H9 (cell line): ENCODE measurements at regions not wholly inside any gene's neighbourhood (a gene's known extent, or its start where the extent isn't known, plus 50 kb on each side); places are given as distances from the start of the nearest gene placed in this dataset.
A peak's percentile ranks its signal among the peaks of the same experiment; 100 is the strongest.

Experiments
- DNase-seq: peaks from one replicate; pipeline ENCODE4 v3.0.0-alpha.2; 2017
- H2AFZ ChIP-seq: one replicate; pipeline ENCODE4 v1.6.1; 2013; ENCODE audit warnings: mild to moderate bottlenecking, low read length, control low read depth, moderate library complexity
- H2AK5ac ChIP-seq: 2 replicates; pipeline ENCODE4 v1.6.1; 2013; ENCODE audit warnings: low read length, control low read depth, mixed read lengths; ENCODE audit not compliant: insufficient read length
- H2BK120ac ChIP-seq: one replicate; pipeline ENCODE4 v1.6.1; 2013; ENCODE audit warnings: low read depth, mild to moderate bottlenecking, low read length, control low read depth, inconsistent platforms; ENCODE audit not compliant: poor library complexity, severe bottlenecking
- H2BK12ac ChIP-seq: 2 replicates; pipeline ENCODE4 v1.6.1; 2013; ENCODE audit warnings: low read length, control low read depth, mixed read lengths, low read depth; ENCODE audit not compliant: insufficient read length
- H2BK15ac ChIP-seq: 2 replicates; pipeline ENCODE4 v1.6.1; 2013; ENCODE audit warnings: low read depth, low read length, control low read depth
- H2BK20ac ChIP-seq: one replicate; pipeline ENCODE4 v1.6.1; 2013; ENCODE audit warnings: low read depth, mild to moderate bottlenecking, low read length, control low read depth, inconsistent platforms; ENCODE audit not compliant: poor library complexity, severe bottlenecking
- H2BK5ac ChIP-seq: 2 replicates; pipeline ENCODE4 v1.6.1; 2013; ENCODE audit warnings: low read length, control low read depth, mixed read lengths; ENCODE audit not compliant: insufficient read length
- H3K14ac ChIP-seq: 2 replicates; pipeline ENCODE4 v1.6.1; 2013; ENCODE audit warnings: low read length, control low read depth; ENCODE audit not compliant: insufficient read depth
- H3K18ac ChIP-seq: 2 replicates; pipeline ENCODE4 v1.6.1; 2013; ENCODE audit warnings: low read depth, mild to moderate bottlenecking, mixed read lengths, low read length, control low read depth; ENCODE audit not compliant: insufficient read length
- H3K23ac ChIP-seq: 2 replicates; pipeline ENCODE4 v1.6.1; 2013; ENCODE audit warnings: low read length, control low read depth, mixed read lengths, low read depth; ENCODE audit not compliant: insufficient read length
- H3K23me2 ChIP-seq: 2 replicates; pipeline ENCODE4 v1.6.1; 2013; ENCODE audit warnings: low read depth, mild to moderate bottlenecking, mixed read lengths, low read length, control low read depth; ENCODE audit not compliant: insufficient read length, poor library complexity, severe bottlenecking
- H3K27ac ChIP-seq: 2 replicates; pipeline ENCODE4 v1.5.1; 2013; ENCODE audit warnings: low read length, control low read depth, mixed read lengths, low read depth; ENCODE audit not compliant: insufficient read length
- H3K27me3 ChIP-seq: 2 replicates; pipeline ENCODE4 v1.6.1; 2013; ENCODE audit warnings: low read length, control low read depth, inconsistent platforms; ENCODE audit not compliant: insufficient read depth
- H3K4ac ChIP-seq: 2 replicates; pipeline ENCODE4 v1.6.1; 2013; ENCODE audit warnings: low read depth, mild to moderate bottlenecking, control low read depth, inconsistent platforms, low read length, moderate library complexity
- H3K4me1 ChIP-seq: 2 replicates; pipeline ENCODE4 v1.6.1; 2013; ENCODE audit warnings: low read length, control low read depth, inconsistent platforms; ENCODE audit not compliant: insufficient read depth
- H3K4me2 ChIP-seq: 2 replicates; pipeline ENCODE4 v1.6.1; 2013; ENCODE audit warnings: low read length, control low read depth, mixed read lengths; ENCODE audit not compliant: insufficient read length, insufficient read depth
- H3K56ac ChIP-seq: 2 replicates; pipeline ENCODE4 v1.6.1; 2013; ENCODE audit warnings: low read depth, mild to moderate bottlenecking, mixed read lengths, low read length, control low read depth; ENCODE audit not compliant: insufficient read length
- H3K79me1 ChIP-seq: 2 replicates; pipeline ENCODE4 v1.6.1; 2013; ENCODE audit warnings: low read depth, mild to moderate bottlenecking, moderate library complexity, low read length, control low read depth, inconsistent platforms; ENCODE audit not compliant: insufficient read depth, poor library complexity, severe bottlenecking
- H3K79me2 ChIP-seq: 2 replicates; pipeline ENCODE4 v1.6.1; 2013; ENCODE audit warnings: low read length, control low read depth, inconsistent platforms; ENCODE audit not compliant: insufficient read depth
- H3K9ac ChIP-seq: 2 replicates; pipeline ENCODE4 v1.6.1; 2013; ENCODE audit warnings: low read length, control low read depth, mixed read lengths; ENCODE audit not compliant: insufficient read length; ENCODE audit errors: extremely low read depth
- H3K9me3 ChIP-seq: one replicate; pipeline ENCODE4 v1.6.1; 2013; ENCODE audit warnings: low read depth, low read length, inconsistent platforms; ENCODE audit not compliant: control insufficient read depth
- H3T11ph ChIP-seq: one replicate; pipeline ENCODE4 v1.6.1; 2013; ENCODE audit warnings: mild to moderate bottlenecking, low read length, control low read depth, inconsistent platforms
- H4K20me1 ChIP-seq: one replicate; pipeline ENCODE4 v1.6.1; 2013; ENCODE audit not compliant: control insufficient read depth, insufficient read length, insufficient read depth
- H4K5ac ChIP-seq: 2 replicates; pipeline ENCODE4 v1.6.1; 2013; ENCODE audit warnings: low read depth, mild to moderate bottlenecking, mixed read lengths, low read length, control low read depth; ENCODE audit not compliant: insufficient read length
- H4K8ac ChIP-seq: replicated peaks from 2 replicates; pipeline ENCODE4 v1.6.1; 2013; ENCODE audit warnings: low read length, control low read depth, mixed read lengths, low read depth; ENCODE audit not compliant: insufficient read length
- H4K91ac ChIP-seq: 2 replicates; pipeline ENCODE4 v1.6.1; 2013; ENCODE audit warnings: low read depth, mild to moderate bottlenecking, moderate library complexity, mixed read lengths, low read length, control low read depth; ENCODE audit not compliant: insufficient read length
- H3K27ac Mint-ChIP-seq, 3 experiments: 2 replicates in 2 of 3; 3 replicates in 1 of 3; pipeline ENCODE4 v1.8.0; 2020 to 2021; ENCODE audit warnings: mixed read lengths in 3 of 3, mild to moderate bottlenecking in 1 of 3, moderate library complexity in 1 of 3
- H3K27me3 Mint-ChIP-seq: 2 replicates; pipeline ENCODE4 v1.8.0; 2021; ENCODE audit warnings: low read depth, mild to moderate bottlenecking, moderate library complexity, mixed read lengths
- H3K36me3 Mint-ChIP-seq, 3 experiments: 2 replicates in 2 of 3; 3 replicates in 1 of 3; pipeline ENCODE4 v1.8.0; 2020 to 2021; ENCODE audit warnings: low read depth in 3 of 3, mixed read lengths in 3 of 3; ENCODE audit not compliant: insufficient read depth in 1 of 3
- H3K4me1 Mint-ChIP-seq, 2 experiments: 2 replicates each; pipeline ENCODE4 v1.8.0; 2020; ENCODE audit warnings: mixed read lengths in 2 of 2
- H3K4me3 Mint-ChIP-seq, 2 experiments: 2 replicates in 1 of 2; 3 replicates in 1 of 2; pipeline ENCODE4 v1.8.0; 2020 to 2021; ENCODE audit warnings: mild to moderate bottlenecking in 2 of 2, mixed read lengths in 2 of 2, moderate library complexity in 1 of 2
- H3K9me3 Mint-ChIP-seq, 2 experiments: 2 replicates in 1 of 2; 3 replicates in 1 of 2; pipeline ENCODE4 v1.8.0; 2020; ENCODE audit warnings: mild to moderate bottlenecking in 2 of 2, mixed read lengths in 2 of 2, moderate library complexity in 1 of 2
- WGBS: extraction: QIAGEN DNeasy Blood & Tissue Kit; methylation state at CpG from one replicate; pipeline ENCODE4 v1.1.7; 2013; ENCODE audit warnings: missing lambda C conversion rate, low lambda C conversion rate, mixed read lengths; ENCODE audit not compliant: insufficient read length; ENCODE audit errors: extremely low coverage; 5-methylcytosine and 5-hydroxymethylcytosine counted together
- TF ChIP-seq, protein P1 (sequence below): fragments of 200-600 bp; sonication (generic); conservative IDR thresholded peaks from 3 replicates; pipeline ENCODE4 v1.8.0; 2021; ENCODE audit warnings: antibody characterized with exemption, mild to moderate bottlenecking

DNA sequence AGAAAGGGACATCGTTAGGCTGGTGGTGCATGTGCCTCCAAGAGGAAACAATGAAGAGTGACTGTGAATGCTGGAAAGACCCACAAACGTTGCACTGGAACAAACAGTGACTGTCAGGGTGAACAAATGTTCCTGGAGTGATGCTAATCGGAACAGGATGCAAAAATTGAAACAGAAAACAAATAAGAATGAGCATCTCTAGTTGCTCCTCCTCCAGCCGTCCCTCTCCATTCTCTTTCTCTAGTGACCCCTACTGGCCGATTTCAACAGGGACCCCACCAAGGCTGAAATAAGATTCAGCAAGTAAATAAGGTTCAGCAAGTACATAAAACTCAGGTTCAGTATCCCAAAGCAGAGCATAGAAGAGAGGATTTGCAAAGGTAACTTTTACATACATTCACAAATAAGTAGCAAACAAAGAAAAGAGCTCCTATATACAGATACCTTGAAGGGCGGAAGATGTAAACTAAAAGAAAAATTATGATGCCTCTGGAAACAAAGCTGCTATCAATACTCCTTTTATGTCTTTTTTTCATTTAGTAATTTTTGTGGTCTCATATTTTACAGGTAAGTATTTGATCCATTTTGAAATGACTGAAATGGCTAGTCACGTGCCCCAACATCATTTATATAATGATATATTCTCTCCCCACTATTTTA is 836.1 kb upstream of the ADAMTS5 start:
- peak; percentile 57 for DNase-seq
- Histone ChIP-seq H3K9ac (no peak overlapping the region), H3T11ph (no peak overlapping the region), H2BK15ac (no peak overlapping the region), H3K27me3 (no peaks in the 10 kb centered on the region), H4K20me1 (no peaks in the 10 kb centered on the region), H4K8ac (no peak overlapping the region), H4K91ac (no peak overlapping the region), H4K5ac (no peak overlapping the region), H2BK12ac (no peak overlapping the region), H3K79me2 (no peaks in the 10 kb centered on the region), H3K4me1 (no peaks in the 10 kb centered on the region; the same call in 1 of the 2 replicates), H2BK5ac (no peak overlapping the region), H3K23ac (no peak overlapping the region), H2BK20ac (no peak overlapping the region), H3K4me2 (no peak overlapping the region), H2AFZ (no peak overlapping the region), H3K27ac (no peak overlapping the region), H2AK5ac (no peak overlapping the region), H3K14ac (no peak overlapping the region), H3K9me3 (no peaks in the 10 kb centered on the region), H3K23me2 (no peaks in the 10 kb centered on the region), H3K79me1 (no peaks in the 10 kb centered on the region), H3K4ac (no peak overlapping the region), H2BK120ac (no peak overlapping the region), H3K56ac (no peak overlapping the region), H3K18ac (no peak overlapping the region)
- WGBS, result no CpG with 5 or more reads among the region's 7 CpGs
- H3K4me3 Mint-ChIP-seq, result no peak overlapping the region
- no peaks in the 10 kb centered on the region for H3K27me3 Mint-ChIP-seq
- H3K36me3 Mint-ChIP-seq, result no peaks in the 10 kb centered on the region
- no peaks in the 10 kb centered on the region for H3K9me3 Mint-ChIP-seq
- H3K27ac Mint-ChIP-seq, result no peak overlapping the region
- TF ChIP-seq, protein P1, sequence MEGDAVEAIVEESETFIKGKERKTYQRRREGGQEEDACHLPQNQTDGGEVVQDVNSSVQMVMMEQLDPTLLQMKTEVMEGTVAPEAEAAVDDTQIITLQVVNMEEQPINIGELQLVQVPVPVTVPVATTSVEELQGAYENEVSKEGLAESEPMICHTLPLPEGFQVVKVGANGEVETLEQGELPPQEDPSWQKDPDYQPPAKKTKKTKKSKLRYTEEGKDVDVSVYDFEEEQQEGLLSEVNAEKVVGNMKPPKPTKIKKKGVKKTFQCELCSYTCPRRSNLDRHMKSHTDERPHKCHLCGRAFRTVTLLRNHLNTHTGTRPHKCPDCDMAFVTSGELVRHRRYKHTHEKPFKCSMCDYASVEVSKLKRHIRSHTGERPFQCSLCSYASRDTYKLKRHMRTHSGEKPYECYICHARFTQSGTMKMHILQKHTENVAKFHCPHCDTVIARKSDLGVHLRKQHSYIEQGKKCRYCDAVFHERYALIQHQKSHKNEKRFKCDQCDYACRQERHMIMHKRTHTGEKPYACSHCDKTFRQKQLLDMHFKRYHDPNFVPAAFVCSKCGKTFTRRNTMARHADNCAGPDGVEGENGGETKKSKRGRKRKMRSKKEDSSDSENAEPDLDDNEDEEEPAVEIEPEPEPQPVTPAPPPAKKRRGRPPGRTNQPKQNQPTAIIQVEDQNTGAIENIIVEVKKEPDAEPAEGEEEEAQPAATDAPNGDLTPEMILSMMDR, result peak; percentile 85
- H3K4me1 Mint-ChIP-seq, result peaks cover 0 to 5% of the 10 kb centered on the region in 2 experiments; a peak in 1 of 4 replicates
